ENCODE measurements at regions not wholly inside any gene's neighbourhood (a gene's known extent, or its start where the extent isn't known, plus 50 kb on each side); places are given as distances from the start of the nearest gene placed in this dataset.

GRCh38 chr2:189341077-189341476 lies 100.2 kb upstream of the WDR75 start:
- TF ChIP-seq YBX1 (IDR thresholded peaks at IDR 0.05): no peak
- TF ChIP-seq SPI1 (IDR thresholded peaks at IDR 0.05; ENCODE audit: borderline replicate concordance, insufficient read depth, low read depth, low read length): no peak
- TF ChIP-seq POLR2A (IDR thresholded peaks at IDR 0.05; ENCODE audit: low read depth, low read length): no peak
- no peak for TF ChIP-seq RCOR1 (conservative IDR thresholded peaks at IDR 0.05; ENCODE audit: low read depth, low read length)
- TF ChIP-seq ATF2 (IDR thresholded peaks at IDR 0.05; ENCODE audit: low read length): no peak
- no peak for TF ChIP-seq ZNF24 (IDR thresholded peaks at IDR 0.05)
- no peak for TF ChIP-seq REST (IDR thresholded peaks at IDR 0.05; ENCODE audit: low read depth, low read length)
- TF ChIP-seq POLR2AphosphoS5 (IDR thresholded peaks at IDR 0.05; ENCODE audit: low read length): no peak
- no peak for TF ChIP-seq NKRF (conservative IDR thresholded peaks at IDR 0.05)
- no peak for TF ChIP-seq POLR2AphosphoS2 (IDR thresholded peaks at IDR 0.05; ENCODE audit: low read depth, low read length)
- TF ChIP-seq EP300 (IDR thresholded peaks at IDR 0.05; ENCODE audit: borderline replicate concordance in 1 of 2, control insufficient read depth in 1 of 2, low read depth in 2 of 2, low read length in 2 of 2): no peak
- no peak for TF ChIP-seq GABPA (IDR thresholded peaks at IDR 0.05; ENCODE audit: low read depth)
- TF ChIP-seq PKNOX1 (IDR thresholded peaks at IDR 0.05): no peak
- TF ChIP-seq RAD21 (IDR thresholded peaks at IDR 0.05; ENCODE audit: insufficient read depth, low read depth, low read length): no peak

Measured in GM12878 (cell line).